SK-N-SH (cell line): ENCODE measurements at regions not wholly inside any gene's neighbourhood (a gene's known extent, or its start where the extent isn't known, plus 50 kb on each side); places are given as distances from the start of the nearest gene placed in this dataset.

Source experiments
- CTCF ChIA-PET: fragments of 300-600, 350-600 bp; formaldehyde crosslinking; extraction: SDS; loops from one replicate; lab custom pipeline; 2021; lab: Yijun Ruan, JAX
- POLR2A ChIA-PET: fragments of 350-600 bp; sonication (Branson Sonifier 250); formaldehyde crosslinking; extraction: SDS; loops from one replicate; lab custom pipeline; 2020; ENCODE audit warnings: antibody characterized with exemption, inconsistent platforms; lab: Yijun Ruan, JAX
- DNase-seq: peaks from one replicate; pipeline ENCODE4 v3.0.0; 2012
- H2AFZ ChIP-seq: fragments of 200-600 bp; sonication (generic); 2 replicates; pipeline ENCODE4 v1.8.1; 2016; ENCODE audit warnings: antibody characterized with exemption, mild to moderate bottlenecking, low read depth
- H3F3A ChIP-seq: fragments of 200-600 bp; sonication (generic); replicated peaks from 2 replicates; pipeline ENCODE3; 2016; ENCODE audit warnings: antibody characterized with exemption, mild to moderate bottlenecking; ENCODE audit not compliant: insufficient read depth
- H3K27ac ChIP-seq, 2 experiments: fragments of 200-500 bp in 1 of 2; fragments of 200-600 bp in 1 of 2; sonication (Bioruptor generic) in 1 of 2; sonication (generic), shearing (Covaris generic) in 1 of 2; 2 replicates each; pipeline versions ENCODE4 v1.5.1 to v1.6.1; 2014 to 2016; ENCODE audit warnings: low read depth in 2 of 2, inconsistent platforms in 1 of 2, low read length in 1 of 2, mild to moderate bottlenecking in 1 of 2, mixed read lengths in 1 of 2
- H3K27me3 ChIP-seq: fragments of 200-600 bp; sonication (generic), shearing (Covaris generic); 2 replicates; pipeline ENCODE4 v1.6.1; 2016; ENCODE audit warnings: mixed run types; ENCODE audit not compliant: insufficient read depth
- H3K36me3 ChIP-seq, 2 experiments: fragments of 200-500 bp in 1 of 2; fragments of 200-600 bp in 1 of 2; sonication (Bioruptor generic) in 1 of 2; sonication (generic) in 1 of 2; replicated peaks in 1 of 2; 2 replicates each; pipeline versions ENCODE3 to v1.5.1; 2014 to 2016; ENCODE audit warnings: low read length in 1 of 2, mild to moderate bottlenecking in 1 of 2; ENCODE audit not compliant: insufficient read depth in 2 of 2, control insufficient read depth in 1 of 2
- H3K4me1 ChIP-seq, 2 experiments: fragments of 200-500 bp in 1 of 2; fragments of 200-600 bp in 1 of 2; sonication (Bioruptor generic) in 1 of 2; sonication (generic), shearing (Covaris generic) in 1 of 2; 2 replicates each; pipeline versions ENCODE4 v1.5.1 to v1.6.1; 2014 to 2016; ENCODE audit warnings: low read depth in 1 of 2, low read length in 1 of 2, mixed run types in 1 of 2; ENCODE audit not compliant: insufficient read depth in 2 of 2, control insufficient read depth in 1 of 2
- H3K4me2 ChIP-seq: fragments of 200-600 bp; sonication (generic), shearing (Covaris generic); 2 replicates; pipeline ENCODE4 v1.6.1; 2017; ENCODE audit warnings: mixed run types
- H3K4me3 ChIP-seq, 2 experiments: fragments of 200-500 bp in 1 of 2; fragments of 200-600 bp in 1 of 2; sonication (Bioruptor generic) in 1 of 2; sonication (generic), shearing (Covaris generic) in 1 of 2; 2 replicates each; pipeline versions ENCODE4 v1.5.1 to v1.8.1; 2014 to 2016; ENCODE audit warnings: low read depth in 2 of 2, inconsistent platforms in 1 of 2, low read length in 1 of 2, mild to moderate bottlenecking in 1 of 2, mixed read lengths in 1 of 2, moderate library complexity in 1 of 2
- H3K79me2 ChIP-seq: fragments of 200-600 bp; sonication (generic); 2 replicates; pipeline ENCODE4 v1.8.1; 2017; ENCODE audit warnings: mild to moderate bottlenecking; ENCODE audit not compliant: insufficient read depth
- H3K9ac ChIP-seq: fragments of 200-600 bp; sonication (generic); 2 replicates; pipeline ENCODE4 v1.6.1; 2017; ENCODE audit warnings: mixed run types
- H3K9me2 ChIP-seq: fragments of 200-600 bp; sonication (generic); 2 replicates; pipeline ENCODE4 v1.6.1; 2017; ENCODE audit warnings: mixed run types
- H3K9me3 ChIP-seq: fragments of 200-600 bp; sonication (generic); 2 replicates; pipeline ENCODE4 v1.6.1; 2017; ENCODE audit warnings: mixed run types, mild to moderate bottlenecking, moderate library complexity
- H4K20me1 ChIP-seq: fragments of 200-600 bp; sonication (generic); 2 replicates; pipeline ENCODE4 v1.6.1; 2017; ENCODE audit warnings: mild to moderate bottlenecking, mixed run types; ENCODE audit not compliant: insufficient read depth
- ELF1 ChIP-seq: IDR thresholded peaks from 2 replicates; pipeline ENCODE4 v1.4.0; 2012
- FOSL2 ChIP-seq: IDR thresholded peaks from 2 replicates; pipeline ENCODE4 v1.4.0; 2012; ENCODE audit warnings: low read depth, mild to moderate bottlenecking, moderate library complexity, borderline replicate concordance
- GABPA ChIP-seq: IDR thresholded peaks from 2 replicates; pipeline ENCODE4 v1.4.0; 2012; ENCODE audit warnings: low read depth, mild to moderate bottlenecking
- GATA2 ChIP-seq: sonication (generic); formaldehyde crosslinking; IDR thresholded peaks from 2 replicates; pipeline ENCODE4 v1.5.0; 2020; ENCODE audit warnings: mild to moderate bottlenecking, missing genetic modification reagents
- JUND ChIP-seq: IDR thresholded peaks from 2 replicates; pipeline ENCODE4 v1.4.0; 2012
- MAX ChIP-seq: IDR thresholded peaks from 2 replicates; pipeline ENCODE4 v1.4.0; 2012; ENCODE audit warnings: low read depth
- PBX3 ChIP-seq: IDR thresholded peaks from 2 replicates; pipeline ENCODE4; 2012
- REST ChIP-seq: IDR thresholded peaks from 2 replicates; pipeline ENCODE4 v1.6.1; 2012; ENCODE audit warnings: mild to moderate bottlenecking, low read depth, low read length, moderate library complexity
- RFX5 ChIP-seq: IDR thresholded peaks from 2 replicates; pipeline ENCODE4 v1.6.1; 2012; ENCODE audit warnings: mild to moderate bottlenecking, improper control_type of control experiment, low read length
- RXRA ChIP-seq: IDR thresholded peaks from 2 replicates; pipeline ENCODE4 v1.4.0; 2012; ENCODE audit warnings: low read depth, mild to moderate bottlenecking, borderline replicate concordance
- TCF12 ChIP-seq: IDR thresholded peaks from 2 replicates; pipeline ENCODE4 v1.4.0; 2012
- USF2 ChIP-seq: fragments of 150-350 bp; IDR thresholded peaks from 2 replicates; pipeline ENCODE4 v1.6.1; 2017; ENCODE audit warnings: antibody characterized with exemption, low read length, low read depth, borderline replicate concordance
- whole genome bisulfite sequencing: methylation state at CpG from one replicate; pipeline ENCODE4 v1.1.6; 2017; ENCODE audit warnings: low lambda C conversion rate; 5-methylcytosine and 5-hydroxymethylcytosine counted together

GRCh38 chr9:30349526-30350513 is 2034.6 kb upstream of the ACO1 start:
- no peak for TF ChIP-seq GATA2 (CRISPR knock-in tag)
- Histone ChIP-seq H3K4me2 (no peak overlapping the region), H2AFZ (no peak overlapping the region), H4K20me1 (no peaks in the 10 kb centered on the region), H3K9me3 (no peaks in the 10 kb centered on the region), H3K4me1 (no peaks in the 10 kb centered on the region), H3K36me3 (no peaks in the 10 kb centered on the region), H3K79me2 (no peaks in the 10 kb centered on the region), H3K4me3 (no peak overlapping the region), H3K9ac (no peak overlapping the region), H3K27me3 (no peaks in the 10 kb centered on the region), H3F3A (no peaks in the 10 kb centered on the region), H3K9me2 (no peaks in the 10 kb centered on the region), H3K27ac (no peak overlapping the region)
- 70% methylated on average over 16 of the region's 19 CpGs for WGBS
- no peak for DNase-seq
- CTCF ChIA-PET: no interaction called here
- POLR2A ChIA-PET: no interaction called here

- Histone ChIP-seq H3K4me2 (no peak overlapping the region), H3K4me1 (no peaks in the 10 kb centered on the region), H3F3A (no peaks in the 10 kb centered on the region), H3K9me3 (no peaks in the 10 kb centered on the region), H4K20me1 (no peaks in the 10 kb centered on the region), H3K79me2 (no peaks in the 10 kb centered on the region), H3K9ac (no peak overlapping the region), H3K27me3 (no peaks in the 10 kb centered on the region), H3K9me2 (no peaks in the 10 kb centered on the region), H3K4me3 (no peak overlapping the region), H2AFZ (no peak overlapping the region), H3K27ac (no peak overlapping the region), H3K36me3 (no peaks in the 10 kb centered on the region)
- TF ChIP-seq GABPA (no peak), PBX3 (no peak), USF2 (no peak), REST (no peak), MAX (no peak), ELF1 (no peak), TCF12 (no peak), RXRA (no peak), JUND (no peak), FOSL2 (no peak), RFX5 (no peak)
- WGBS: 79% methylated on average over 4 of the region's 4 CpGs
- no peak for DNase-seq
- POLR2A ChIA-PET: no interaction called here
- CTCF ChIA-PET: no interaction called here
These were observed 2028.2 kb upstream of the ACO1 start for GRCh38 chr9:30356221-30356620.
